SKM-1 treated with dmso at 0.1 percent for 144 hours (cell line): ENCODE measurements at regions not wholly inside any gene's neighbourhood (a gene's known extent, or its start where the extent isn't known, plus 50 kb on each side); places are given as distances from the start of the nearest gene placed in this dataset.
A peak's percentile ranks its signal among the peaks of the same experiment; 100 is the strongest.
"Not testable (repeated sequence)": the region's sequence is repeated elsewhere in the genome, so short reads cannot be mapped to it uniquely, and the experiment has no call there.

ENCODE experiments used
- DNase-seq: peaks from one replicate; lab custom pipeline; 2025; ENCODE audit not compliant: unreplicated experiment; lab: John Stamatoyannopoulos, UW

- peak; percentile 50 for DNase-seq
Observed at GRCh38 chr14:106605548-106606448, 1079.4 kb downstream of the TMEM121 start.

DNA sequence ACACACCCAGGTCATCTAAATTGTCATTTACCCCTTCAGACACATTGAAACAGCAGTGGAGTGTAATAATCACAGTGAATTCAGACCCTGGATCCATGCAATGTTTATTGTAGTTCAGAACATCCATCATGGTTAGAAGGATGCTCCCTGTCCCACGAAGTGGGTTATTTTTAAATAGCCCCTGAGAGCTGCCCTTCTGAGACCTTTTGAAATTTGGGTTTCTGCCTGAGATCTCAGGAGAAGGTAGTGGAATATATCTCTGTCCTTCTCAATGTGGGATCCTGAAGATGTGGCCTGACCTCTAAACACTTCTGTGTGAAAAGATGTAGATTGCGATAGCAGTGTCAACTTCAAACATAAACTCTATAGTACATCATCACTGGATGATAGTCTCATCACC lies 1080.6 kb downstream of the TMEM121 start:
- DNase-seq: no peak

GRCh38 chr14:106610691-106611090 lies 1084.3 kb downstream of the TMEM121 start:
- no peak for DNase-seq

DNA sequence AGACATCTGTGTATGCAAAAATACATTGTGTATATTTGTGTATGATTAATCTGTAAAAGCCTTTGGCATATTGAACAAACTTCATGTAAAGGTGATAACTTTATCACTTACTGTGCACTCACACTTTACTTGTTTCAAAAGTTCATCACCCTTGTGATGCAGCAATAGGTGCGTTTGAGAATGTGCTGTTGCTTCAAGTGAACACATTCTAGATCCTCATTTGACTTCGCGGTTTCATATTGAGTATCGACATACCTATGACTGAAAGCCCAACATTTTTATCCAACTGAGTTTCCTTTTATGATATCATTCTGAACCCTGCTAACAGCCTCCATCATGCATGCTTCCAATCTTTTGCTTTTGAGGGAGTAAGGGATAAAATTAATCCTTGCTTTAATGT lies 1086.9 kb downstream of the TMEM121 start:
- DNase-seq: no peak

GRCh38 chr14:106618471-106618951 lies 1092.1 kb downstream of the TMEM121 start:
- not testable (repeated sequence) for DNase-seq

GRCh38 chr14:106619606-106620005 lies 1093.2 kb downstream of the TMEM121 start:
- DNase-seq: peak; percentile 13

DNA sequence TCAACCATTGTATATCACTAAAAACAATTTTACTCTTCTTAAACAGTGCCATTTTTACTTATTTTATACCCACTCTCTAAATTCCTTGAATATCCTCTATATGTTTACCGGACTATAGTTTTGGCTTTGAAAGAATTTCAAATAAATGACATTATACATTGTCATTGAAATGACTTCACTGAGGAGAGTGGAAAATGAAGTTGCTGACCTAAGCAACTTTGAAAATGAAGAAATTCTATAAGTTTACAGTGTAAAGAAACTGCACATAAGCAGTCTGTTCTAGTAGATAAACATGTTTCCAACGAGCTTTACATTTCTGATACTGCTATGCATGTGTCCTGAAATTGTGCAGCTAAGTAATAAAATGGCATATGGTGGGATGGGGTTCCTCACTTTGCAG lies 1094.0 kb downstream of the TMEM121 start:
- no peak for DNase-seq

GRCh38 chr14:106622200-106622745 lies 1095.9 kb downstream of the TMEM121 start:
- no peak for DNase-seq

DNA sequence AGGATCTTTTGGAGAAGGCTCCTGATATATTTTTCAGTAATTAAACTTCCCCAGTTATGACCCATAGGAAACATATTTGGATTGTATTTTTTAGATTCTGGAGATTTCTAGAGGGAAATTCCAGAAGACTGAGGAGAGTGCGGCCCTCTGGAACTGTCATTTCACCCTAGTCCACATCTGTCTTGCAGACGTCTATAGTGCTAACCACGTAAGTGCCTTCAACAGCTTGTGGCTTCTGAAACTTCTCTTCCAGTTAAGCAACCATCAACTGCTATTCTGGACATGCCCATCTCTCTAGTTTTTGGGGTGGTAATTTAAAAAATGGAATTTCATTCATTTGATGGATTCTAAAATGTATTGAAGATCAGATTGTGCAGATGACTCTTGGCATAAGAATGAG lies 1098.8 kb downstream of the TMEM121 start:
- DNase-seq: no peak

DNA sequence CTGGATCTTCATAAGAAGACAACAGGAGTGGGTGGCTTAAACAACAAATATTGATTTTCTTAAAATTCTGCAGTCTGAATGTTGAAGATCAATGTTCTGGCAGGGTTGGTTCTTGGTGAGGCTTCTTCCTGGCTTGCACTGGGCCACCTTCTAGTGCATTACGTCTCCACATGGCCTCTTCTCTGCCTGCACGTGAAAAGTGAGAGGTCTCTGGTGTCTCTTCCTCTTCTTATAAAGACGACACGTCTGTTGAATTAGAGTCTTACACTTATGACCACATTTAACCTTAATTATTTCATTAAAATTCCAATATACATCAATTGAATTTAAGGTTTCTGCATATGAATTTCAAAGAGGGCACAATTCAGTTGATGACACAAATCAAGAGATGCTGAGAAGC lies 1100.1 kb downstream of the TMEM121 start:
- not testable (repeated sequence) for DNase-seq

DNA sequence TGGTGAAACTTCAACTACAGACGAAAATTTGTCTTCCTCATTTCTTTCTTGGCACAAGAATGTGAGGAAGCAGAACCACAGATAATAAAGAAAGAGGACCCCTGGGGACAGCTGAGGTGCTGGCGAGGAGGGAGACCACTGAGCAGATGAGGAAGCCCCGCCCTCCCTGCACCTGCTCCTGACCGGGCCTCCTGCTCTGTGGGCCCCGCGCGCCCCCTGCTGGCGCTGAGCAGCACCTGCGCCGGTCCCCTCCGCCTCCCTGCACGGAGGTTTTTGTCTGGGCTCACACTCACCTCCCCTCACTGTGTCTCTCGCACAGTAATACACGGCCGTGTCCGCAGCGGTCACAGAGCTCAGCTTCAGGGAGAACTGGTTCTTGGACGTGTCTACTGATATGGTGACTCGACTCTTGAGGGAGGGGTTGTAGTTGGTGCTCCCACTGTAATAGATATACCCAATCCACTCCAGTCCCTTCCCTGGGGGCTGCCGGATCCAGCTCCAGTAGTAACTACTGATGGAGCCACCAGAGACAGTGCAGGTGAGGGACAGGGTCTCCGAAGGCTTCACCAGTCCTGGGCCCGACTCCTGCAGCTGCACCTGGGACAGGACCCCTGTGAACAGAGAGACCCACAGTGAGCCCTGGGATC lies 1100.7 kb downstream of the TMEM121 start:
- not testable (repeated sequence) for DNase-seq

DNA sequence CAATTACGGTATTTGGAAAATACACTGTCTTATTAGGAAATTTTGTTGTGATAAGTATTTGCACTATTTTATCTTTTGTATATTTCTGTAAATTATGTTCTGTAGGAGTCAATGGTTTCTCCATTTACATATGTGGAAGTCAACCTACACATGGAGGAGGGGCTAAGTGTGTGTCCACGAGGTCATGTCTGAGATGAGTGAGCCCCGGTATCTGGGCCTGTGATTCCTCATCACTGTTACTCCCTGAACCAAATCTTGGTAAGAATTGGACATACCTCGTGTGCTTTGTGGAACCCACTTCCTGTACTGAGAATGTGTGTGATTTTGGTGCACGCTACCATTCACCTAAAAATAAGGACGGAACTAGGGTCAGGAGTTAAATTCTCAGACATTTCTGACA lies 1105.5 kb downstream of the TMEM121 start:
- no peak for DNase-seq

GRCh38 chr14:106633721-106634120 lies 1107.3 kb downstream of the TMEM121 start:
- DNase-seq: no peak

- DNase-seq: no peak
Observed at GRCh38 chr14:106635569-106635968, 1109.2 kb downstream of the TMEM121 start.

DNA sequence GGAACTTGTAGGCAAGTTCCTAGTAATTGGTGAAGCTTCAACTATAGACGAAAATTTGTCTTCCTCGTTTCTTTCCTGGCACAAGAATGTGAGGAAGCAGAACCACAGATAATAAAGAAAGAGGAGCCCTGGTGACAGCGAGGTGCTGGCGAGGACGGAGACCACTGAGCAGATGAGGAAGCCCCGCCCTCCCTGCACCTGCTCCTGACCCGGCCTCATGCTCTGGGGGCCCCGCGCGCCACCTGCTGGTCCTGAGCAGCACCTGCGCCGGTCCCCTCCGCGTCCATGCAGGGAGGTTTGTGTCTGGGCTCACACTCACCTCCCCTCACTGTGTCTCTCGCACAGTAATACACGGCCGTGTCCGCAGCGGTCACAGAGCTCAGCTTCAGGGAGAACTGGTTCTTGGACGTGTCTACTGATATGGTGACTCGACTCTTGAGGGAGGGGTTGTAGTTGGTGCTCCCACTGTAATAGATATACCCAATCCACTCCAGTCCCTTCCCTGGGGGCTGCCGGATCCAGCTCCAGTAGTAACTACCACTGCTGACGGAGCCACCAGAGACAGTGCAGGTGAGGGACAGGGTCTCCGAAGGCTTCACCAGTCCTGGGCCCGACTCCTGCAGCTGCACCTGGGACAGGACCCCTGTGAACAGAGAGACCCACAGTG lies 1112.5 kb downstream of the TMEM121 start:
- DNase-seq: not testable (repeated sequence)

GRCh38 chr14:106642090-106642489 lies 1115.7 kb downstream of the TMEM121 start:
- DNase-seq: no peak

GRCh38 chr14:106642971-106643370 lies 1116.6 kb downstream of the TMEM121 start:
- not testable (repeated sequence) for DNase-seq

- not testable (repeated sequence) for DNase-seq
Observed at GRCh38 chr14:106648874-106649273, 1122.5 kb downstream of the TMEM121 start.

- DNase-seq: no peak
Observed at GRCh38 chr14:106651016-106651415, 1124.6 kb downstream of the TMEM121 start.

DNA sequence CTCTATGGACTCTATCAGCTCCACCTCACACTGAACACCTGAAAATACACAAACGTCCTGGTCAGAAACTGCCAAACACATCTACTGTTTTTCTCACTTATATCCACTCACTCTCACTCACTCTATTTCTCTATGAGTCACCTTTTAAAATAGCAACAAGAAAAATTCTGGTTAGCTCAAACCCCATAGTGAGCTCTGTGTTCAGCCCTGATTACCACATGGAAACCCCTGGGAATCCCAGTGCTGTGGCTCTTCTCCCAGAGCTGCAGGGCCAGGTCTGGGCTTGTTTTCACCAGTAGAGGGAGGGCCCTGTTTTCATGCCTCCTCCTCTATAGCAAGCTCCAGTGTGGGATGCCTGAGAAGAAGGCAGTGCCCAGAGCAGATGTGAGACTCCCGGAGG lies 1126.1 kb downstream of the TMEM121 start:
- no peak for DNase-seq

- no peak for DNase-seq
Observed at GRCh38 chr14:106657460-106657859, 1131.1 kb downstream of the TMEM121 start.
